GM19025 (cell line): ENCODE measurements at regions not wholly inside any gene's neighbourhood (a gene's known extent, or its start where the extent isn't known, plus 50 kb on each side); places are given as distances from the start of the nearest gene placed in this dataset.

Source experiments
- ATAC-seq: cut with Tn5 transposase; IDR thresholded peaks from one replicate; pipeline ENCODE4 v1.9.1; 2021; ENCODE audit warnings: mild to moderate bottlenecking, low read depth, moderate library complexity; ENCODE audit not compliant: unreplicated experiment

- ATAC-seq = no peak
These were observed 196.2 kb upstream of the IER5L start for GRCh38 chr9:129374231-129374630.

DNA sequence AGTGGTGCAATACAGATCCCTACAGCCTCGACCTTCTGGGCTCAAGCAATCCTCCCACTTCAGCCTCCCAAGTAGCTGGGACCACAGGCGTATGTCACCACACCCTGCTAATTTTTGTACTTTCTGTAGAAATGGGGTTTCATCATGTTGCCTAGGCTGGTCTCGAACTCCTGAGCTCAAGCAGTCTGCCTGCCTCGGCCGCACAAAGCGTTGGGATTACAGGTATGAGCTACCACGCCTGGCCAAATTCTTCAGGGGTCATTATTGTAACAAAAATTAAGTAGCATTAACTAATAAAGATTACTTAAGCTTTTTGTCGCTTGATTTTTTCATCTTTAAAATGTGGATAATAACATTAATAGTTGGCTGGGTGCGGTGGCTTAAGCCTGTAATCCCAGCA, 195.3 kb upstream of the IER5L start:
- ATAC-seq = no peak

GRCh38 chr9:129370770-129371169, 192.7 kb upstream of the IER5L start:
- no peak for ATAC-seq

DNA sequence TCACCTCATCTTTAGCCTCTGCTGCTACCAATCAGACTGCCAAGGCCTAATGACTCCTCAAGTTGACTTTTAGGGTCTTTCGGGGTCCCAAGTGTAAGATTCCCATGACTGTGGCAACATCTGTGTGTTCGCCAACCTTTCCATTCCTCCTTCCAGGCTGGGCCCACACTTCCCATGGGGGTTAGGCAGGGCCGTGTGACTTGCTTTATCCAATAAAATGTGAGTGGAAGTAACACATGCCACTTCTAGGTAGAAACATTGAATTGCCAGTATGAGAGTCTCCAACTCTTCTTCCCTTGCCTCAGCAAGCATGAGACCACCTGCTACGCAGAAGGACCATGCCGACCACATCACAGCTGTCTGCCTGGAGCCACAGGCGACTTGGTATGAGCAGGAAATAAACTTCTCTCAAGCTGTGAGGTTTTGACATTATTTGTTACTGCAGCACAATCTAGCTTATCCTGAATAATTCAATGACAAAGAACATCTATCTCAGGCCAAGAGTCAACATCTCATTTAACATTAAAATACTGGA, 190.4 kb upstream of the IER5L start:
- no peak for ATAC-seq

- no peak for ATAC-seq
These were observed 189.2 kb upstream of the IER5L start for GRCh38 chr9:129367287-129367686.

- ATAC-seq = no peak
These were observed 187.1 kb upstream of the IER5L start for GRCh38 chr9:129365196-129365595.

DNA sequence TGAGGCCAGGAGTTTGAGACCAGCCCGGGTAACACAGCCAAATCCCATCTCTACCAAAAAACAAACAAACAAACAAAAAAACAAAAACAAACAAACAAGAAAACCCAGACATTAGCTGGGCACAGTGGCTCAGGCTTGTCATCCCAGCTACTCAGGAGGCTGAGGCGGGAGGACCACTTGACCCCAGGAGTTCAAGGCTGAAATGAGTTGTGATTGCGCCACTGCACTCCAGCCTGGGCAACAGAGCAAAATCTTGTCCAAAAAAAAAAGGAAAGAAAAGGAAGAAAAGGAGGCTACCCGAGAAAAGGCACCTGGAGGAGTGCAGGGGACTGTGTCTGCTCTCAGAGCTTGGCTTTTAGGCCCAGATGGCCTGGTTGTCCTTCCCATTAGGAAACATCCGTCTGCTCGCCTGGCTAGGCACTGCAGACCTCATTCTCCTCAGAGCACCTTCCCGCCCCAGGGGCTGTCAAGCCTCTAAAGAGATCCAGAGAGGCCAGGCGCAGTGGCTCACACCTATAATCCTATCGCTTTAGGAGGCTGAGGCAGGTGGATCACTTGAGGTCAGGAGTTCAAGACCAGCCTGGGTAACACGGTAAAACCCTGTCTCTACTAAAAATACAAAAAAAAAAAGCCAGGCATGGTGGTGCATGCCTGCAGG, 185.3 kb upstream of the IER5L start:
- ATAC-seq = no peak

DNA sequence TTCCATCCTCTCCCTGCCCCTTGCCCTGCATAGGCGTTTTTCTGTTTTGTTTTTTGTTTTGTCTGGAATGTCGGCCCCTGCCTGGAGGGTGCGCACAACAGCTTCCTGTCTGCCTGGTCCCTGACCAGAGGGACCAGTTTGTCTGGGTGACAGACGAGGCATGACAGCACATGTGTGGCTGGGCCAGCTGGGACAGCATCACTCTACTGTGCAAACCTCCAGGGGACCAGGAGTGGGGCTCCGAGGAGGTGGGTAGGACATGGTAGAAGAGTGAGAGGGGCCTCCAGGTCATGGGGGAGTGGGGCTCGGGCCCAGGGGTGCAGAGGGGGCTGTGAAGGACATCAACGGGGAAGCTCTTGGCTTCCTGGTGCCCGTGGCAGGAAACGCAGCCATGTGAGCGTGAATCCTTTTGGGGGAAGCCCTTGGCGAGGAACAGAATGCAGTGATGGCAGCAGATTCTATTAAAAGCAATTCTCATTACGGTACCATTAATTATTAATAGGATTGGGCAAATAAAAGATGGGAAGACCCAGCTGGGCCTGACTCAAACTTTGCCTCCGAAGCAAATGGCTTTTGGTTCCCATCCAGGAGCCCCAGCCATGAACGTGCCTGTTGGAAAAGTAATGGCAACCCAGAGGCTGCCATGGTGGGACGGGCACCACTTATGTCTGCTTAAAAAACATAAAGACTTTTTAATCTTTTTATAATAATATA, 184.4 kb upstream of the IER5L start:
- ATAC-seq = no peak

- no peak for ATAC-seq
These were observed 183.1 kb upstream of the IER5L start for GRCh38 chr9:129361196-129361595.

GRCh38 chr9:129359916-129360536, 182.0 kb upstream of the IER5L start:
- no peak for ATAC-seq

- ATAC-seq = no peak
These were observed 181.2 kb upstream of the IER5L start for GRCh38 chr9:129359162-129359811.

DNA sequence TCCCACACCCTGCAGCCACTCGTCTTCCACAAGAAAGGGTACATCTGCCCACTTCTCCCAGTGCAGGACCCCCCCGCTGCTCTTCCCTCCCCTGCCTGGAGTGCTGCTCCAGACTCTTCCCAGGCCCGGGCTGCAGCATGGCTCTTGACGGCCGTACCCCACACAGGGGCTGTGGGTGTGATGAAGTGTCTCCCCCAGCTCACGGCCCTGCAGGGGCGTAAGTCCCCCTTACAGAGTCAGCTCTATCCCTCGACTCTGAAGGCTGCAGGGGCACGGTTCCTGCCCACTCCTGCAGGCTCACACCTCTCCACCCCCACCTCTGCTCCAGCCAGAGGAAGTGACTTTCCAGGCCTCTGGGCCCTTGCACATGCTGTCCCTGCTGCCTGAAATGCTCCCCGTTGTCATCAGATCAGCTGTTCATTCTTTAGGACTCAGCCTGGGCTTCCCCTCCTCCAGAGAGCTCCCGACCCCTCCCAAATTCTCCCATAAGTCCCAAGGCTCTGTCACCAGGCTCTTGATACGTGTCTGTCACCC, 180.6 kb upstream of the IER5L start:
- no peak for ATAC-seq

GRCh38 chr9:129357773-129358245, 179.7 kb upstream of the IER5L start:
- ATAC-seq = no peak

DNA sequence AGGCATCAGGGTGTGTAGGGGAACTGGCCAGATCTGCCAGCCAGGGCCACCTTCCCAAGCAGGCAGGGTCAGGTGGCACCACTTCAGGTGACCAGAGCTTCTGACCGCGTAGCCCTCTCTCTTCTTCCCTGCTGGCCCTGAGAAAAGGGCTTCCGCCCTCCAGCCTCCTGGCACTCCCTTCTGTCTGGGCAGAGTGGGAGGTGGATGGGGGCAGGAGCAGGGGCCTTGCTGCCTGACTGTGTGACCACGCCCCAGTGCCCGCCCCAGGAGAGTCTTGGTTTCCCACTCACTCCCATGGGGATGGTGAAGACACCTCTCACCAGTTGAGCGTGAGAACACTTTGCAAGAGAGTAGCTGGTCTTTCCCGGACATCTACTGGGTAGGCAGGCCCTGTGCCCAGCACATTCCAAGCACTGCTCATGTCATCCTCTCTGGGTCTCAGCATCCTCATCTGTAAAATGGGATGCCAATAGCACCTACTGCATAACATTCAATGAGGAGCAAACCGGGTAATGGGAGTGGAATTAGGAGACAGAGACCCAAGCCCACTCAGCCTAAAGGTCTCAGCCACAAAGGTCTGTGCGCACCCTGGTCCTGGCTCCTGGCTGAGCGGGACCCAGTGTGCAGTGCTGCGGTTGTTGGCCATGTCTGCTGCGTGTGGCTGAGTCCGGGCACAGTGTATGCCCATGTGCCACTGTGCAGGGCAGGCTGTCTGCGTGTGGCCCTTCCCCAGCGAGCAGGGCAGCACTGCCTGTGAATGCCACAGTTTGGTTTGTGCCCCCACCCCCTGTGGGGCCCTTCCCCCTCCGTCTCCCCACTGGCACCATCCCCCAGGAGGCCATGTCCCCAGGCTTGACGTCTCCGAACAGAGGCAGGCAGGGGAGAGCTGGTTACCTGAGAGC, 179.1 kb upstream of the IER5L start:
- no peak for ATAC-seq

DNA sequence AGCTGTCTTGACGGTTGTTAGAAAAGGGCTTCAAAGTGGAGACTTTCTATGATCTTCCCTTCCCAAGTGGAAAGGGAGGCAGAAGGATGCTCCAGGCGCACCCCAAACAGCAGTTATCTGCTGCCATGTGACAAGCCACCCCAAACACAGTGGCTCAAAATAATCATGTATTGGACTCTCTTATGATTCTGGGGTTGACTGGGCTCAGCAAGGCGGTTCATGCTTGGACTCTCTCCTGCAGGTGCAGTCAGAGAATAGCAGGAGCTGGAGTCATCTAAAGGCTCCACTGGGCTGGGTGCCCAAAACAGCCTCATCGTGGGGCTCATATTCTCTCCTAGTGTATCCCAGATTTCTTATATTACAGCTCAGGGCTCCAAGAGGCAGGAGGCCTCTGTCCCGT, 177.6 kb upstream of the IER5L start:
- no peak for ATAC-seq

GRCh38 chr9:129354498-129354897, 176.4 kb upstream of the IER5L start:
- no peak for ATAC-seq

DNA sequence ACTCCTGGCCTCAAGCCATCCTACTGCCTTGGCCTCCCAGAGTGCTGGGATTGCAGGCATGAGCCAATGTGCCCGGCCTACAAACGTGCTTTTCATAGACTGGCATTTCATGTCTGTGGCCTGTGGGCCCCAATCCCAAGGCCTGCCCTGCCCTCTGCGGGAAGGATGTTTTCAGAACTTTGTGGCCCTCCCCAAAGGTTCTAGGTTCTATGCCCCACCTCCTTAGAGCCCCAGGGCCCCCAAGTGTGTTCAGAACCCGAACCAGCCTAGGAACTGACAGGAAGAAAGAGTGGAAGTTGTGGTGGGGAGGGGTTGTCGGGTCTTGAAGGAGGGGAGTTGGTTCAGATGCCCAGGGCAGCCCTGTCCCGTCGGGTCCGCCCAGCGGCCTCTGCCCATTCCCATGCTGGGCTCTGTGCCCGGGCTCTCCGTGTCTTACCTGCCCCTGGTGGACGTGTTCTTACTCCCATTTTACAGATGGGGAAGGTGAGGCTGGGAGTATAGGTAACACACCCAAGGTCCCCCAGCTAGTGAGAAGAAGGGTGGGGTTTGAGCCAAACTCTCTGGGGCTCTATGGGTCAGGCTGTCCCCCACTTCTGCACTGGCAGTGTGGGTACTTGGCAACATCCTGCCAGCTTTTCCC, 175.8 kb upstream of the IER5L start:
- no peak for ATAC-seq

GRCh38 chr9:129352146-129352865, 174.2 kb upstream of the IER5L start:
- ATAC-seq = no peak
